SK-N-SH (cell line): ENCODE measurements at regions not wholly inside any gene's neighbourhood (a gene's known extent, or its start where the extent isn't known, plus 50 kb on each side); places are given as distances from the start of the nearest gene placed in this dataset.

ENCODE experiments used
- CTCF ChIA-PET: fragments of 300-600, 350-600 bp; formaldehyde crosslinking; extraction: SDS; loops from one replicate; lab custom pipeline; 2021; lab: Yijun Ruan, JAX
- POLR2A ChIA-PET: fragments of 350-600 bp; sonication (Branson Sonifier 250); formaldehyde crosslinking; extraction: SDS; loops from one replicate; lab custom pipeline; 2020; ENCODE audit warnings: antibody characterized with exemption, inconsistent platforms; lab: Yijun Ruan, JAX
- DNase-seq: peaks from one replicate; pipeline ENCODE4 v3.0.0; 2012
- H2AFZ ChIP-seq: fragments of 200-600 bp; sonication (generic); 2 replicates; pipeline ENCODE4 v1.8.1; 2016; ENCODE audit warnings: antibody characterized with exemption, mild to moderate bottlenecking, low read depth
- H3F3A ChIP-seq: fragments of 200-600 bp; sonication (generic); replicated peaks from 2 replicates; pipeline ENCODE3; 2016; ENCODE audit warnings: antibody characterized with exemption, mild to moderate bottlenecking; ENCODE audit not compliant: insufficient read depth
- H3K27ac ChIP-seq, 2 experiments: fragments of 200-500 bp in 1 of 2; fragments of 200-600 bp in 1 of 2; sonication (Bioruptor generic) in 1 of 2; sonication (generic), shearing (Covaris generic) in 1 of 2; 2 replicates each; pipeline versions ENCODE4 v1.5.1 to v1.6.1; 2014 to 2016; ENCODE audit warnings: low read depth in 2 of 2, inconsistent platforms in 1 of 2, low read length in 1 of 2, mild to moderate bottlenecking in 1 of 2, mixed read lengths in 1 of 2
- H3K27me3 ChIP-seq: fragments of 200-600 bp; sonication (generic), shearing (Covaris generic); 2 replicates; pipeline ENCODE4 v1.6.1; 2016; ENCODE audit warnings: mixed run types; ENCODE audit not compliant: insufficient read depth
- H3K36me3 ChIP-seq, 2 experiments: fragments of 200-500 bp in 1 of 2; fragments of 200-600 bp in 1 of 2; sonication (Bioruptor generic) in 1 of 2; sonication (generic) in 1 of 2; replicated peaks in 1 of 2; 2 replicates each; pipeline versions ENCODE3 to v1.5.1; 2014 to 2016; ENCODE audit warnings: low read length in 1 of 2, mild to moderate bottlenecking in 1 of 2; ENCODE audit not compliant: insufficient read depth in 2 of 2, control insufficient read depth in 1 of 2
- H3K4me1 ChIP-seq, 2 experiments: fragments of 200-500 bp in 1 of 2; fragments of 200-600 bp in 1 of 2; sonication (Bioruptor generic) in 1 of 2; sonication (generic), shearing (Covaris generic) in 1 of 2; 2 replicates each; pipeline versions ENCODE4 v1.5.1 to v1.6.1; 2014 to 2016; ENCODE audit warnings: low read depth in 1 of 2, low read length in 1 of 2, mixed run types in 1 of 2; ENCODE audit not compliant: insufficient read depth in 2 of 2, control insufficient read depth in 1 of 2
- H3K4me2 ChIP-seq: fragments of 200-600 bp; sonication (generic), shearing (Covaris generic); 2 replicates; pipeline ENCODE4 v1.6.1; 2017; ENCODE audit warnings: mixed run types
- H3K4me3 ChIP-seq, 2 experiments: fragments of 200-500 bp in 1 of 2; fragments of 200-600 bp in 1 of 2; sonication (Bioruptor generic) in 1 of 2; sonication (generic), shearing (Covaris generic) in 1 of 2; 2 replicates each; pipeline versions ENCODE4 v1.5.1 to v1.8.1; 2014 to 2016; ENCODE audit warnings: low read depth in 2 of 2, inconsistent platforms in 1 of 2, low read length in 1 of 2, mild to moderate bottlenecking in 1 of 2, mixed read lengths in 1 of 2, moderate library complexity in 1 of 2
- H3K79me2 ChIP-seq: fragments of 200-600 bp; sonication (generic); 2 replicates; pipeline ENCODE4 v1.8.1; 2017; ENCODE audit warnings: mild to moderate bottlenecking; ENCODE audit not compliant: insufficient read depth
- H3K9ac ChIP-seq: fragments of 200-600 bp; sonication (generic); 2 replicates; pipeline ENCODE4 v1.6.1; 2017; ENCODE audit warnings: mixed run types
- H3K9me2 ChIP-seq: fragments of 200-600 bp; sonication (generic); 2 replicates; pipeline ENCODE4 v1.6.1; 2017; ENCODE audit warnings: mixed run types
- H3K9me3 ChIP-seq: fragments of 200-600 bp; sonication (generic); 2 replicates; pipeline ENCODE4 v1.6.1; 2017; ENCODE audit warnings: mixed run types, mild to moderate bottlenecking, moderate library complexity
- H4K20me1 ChIP-seq: fragments of 200-600 bp; sonication (generic); 2 replicates; pipeline ENCODE4 v1.6.1; 2017; ENCODE audit warnings: mild to moderate bottlenecking, mixed run types; ENCODE audit not compliant: insufficient read depth
- CHD2 ChIP-seq: fragments of 150-350 bp; IDR thresholded peaks from 2 replicates; pipeline ENCODE4 v1.6.1; 2018; ENCODE audit warnings: low read length; ENCODE audit not compliant: partially characterized antibody
- EP300 ChIP-seq, 2 experiments: IDR thresholded peaks; 2 replicates each; pipeline versions ENCODE4 v1.4.0 to v1.6.1; 2012; ENCODE audit warnings: borderline replicate concordance in 1 of 2, low read depth in 1 of 2, low read length in 1 of 2
- FOXM1 ChIP-seq: IDR thresholded peaks from 2 replicates; pipeline ENCODE4 v1.4.0; 2012; ENCODE audit warnings: low read depth, mild to moderate bottlenecking
- MXI1 ChIP-seq: IDR thresholded peaks from 2 replicates; pipeline ENCODE4 v1.6.1; 2012; ENCODE audit warnings: mild to moderate bottlenecking, low read depth, low read length, improper control_type of control experiment
- NFIC ChIP-seq: IDR thresholded peaks from 2 replicates; pipeline ENCODE4 v1.4.0; 2012; ENCODE audit warnings: borderline replicate concordance
- RAD21 ChIP-seq: IDR thresholded peaks from 2 replicates; pipeline ENCODE4 v1.6.1; 2012; ENCODE audit warnings: mild to moderate bottlenecking, low read length
- SIN3A ChIP-seq: IDR thresholded peaks from 2 replicates; pipeline ENCODE4 v1.6.1; 2012; ENCODE audit warnings: low read depth, mild to moderate bottlenecking, low read length, moderate library complexity, borderline replicate concordance
- TAF1 ChIP-seq: IDR thresholded peaks from 2 replicates; pipeline ENCODE4 v1.6.1; 2012; ENCODE audit warnings: low read depth, mild to moderate bottlenecking, low read length, moderate library complexity, borderline replicate concordance
- TEAD4 ChIP-seq: IDR thresholded peaks from 2 replicates; pipeline ENCODE4 v1.4.0; 2012; ENCODE audit warnings: mild to moderate bottlenecking, borderline replicate concordance; ENCODE audit not compliant: insufficient read depth
- WGBS: methylation state at CpG from one replicate; pipeline ENCODE4 v1.1.6; 2017; ENCODE audit warnings: low lambda C conversion rate; 5-methylcytosine and 5-hydroxymethylcytosine counted together
- TF ChIP-seq, protein P1 (sequence below): fragments of 150-350 bp; IDR thresholded peaks from 2 replicates; pipeline ENCODE4 v1.6.1; 2016; ENCODE audit warnings: mild to moderate bottlenecking, low read depth, low read length
- TF ChIP-seq, protein P2 (sequence below): IDR thresholded peaks from 2 replicates; pipeline ENCODE4 v1.4.0; 2012; ENCODE audit warnings: low read depth
- TF ChIP-seq, protein P3 (sequence below): fragments of 200-600 bp; sonication (generic); IDR thresholded peaks from 2 replicates; pipeline ENCODE4 v1.6.1; 2017; ENCODE audit warnings: antibody characterized with exemption, mild to moderate bottlenecking, moderate library complexity
- TF ChIP-seq, protein P4 (sequence below): IDR thresholded peaks from 2 replicates; pipeline ENCODE4 v1.4.0; 2012; ENCODE audit warnings: low read depth, borderline replicate concordance
- TF ChIP-seq, protein P5 (sequence below): IDR thresholded peaks from 2 replicates; pipeline ENCODE4; 2012

DNA sequence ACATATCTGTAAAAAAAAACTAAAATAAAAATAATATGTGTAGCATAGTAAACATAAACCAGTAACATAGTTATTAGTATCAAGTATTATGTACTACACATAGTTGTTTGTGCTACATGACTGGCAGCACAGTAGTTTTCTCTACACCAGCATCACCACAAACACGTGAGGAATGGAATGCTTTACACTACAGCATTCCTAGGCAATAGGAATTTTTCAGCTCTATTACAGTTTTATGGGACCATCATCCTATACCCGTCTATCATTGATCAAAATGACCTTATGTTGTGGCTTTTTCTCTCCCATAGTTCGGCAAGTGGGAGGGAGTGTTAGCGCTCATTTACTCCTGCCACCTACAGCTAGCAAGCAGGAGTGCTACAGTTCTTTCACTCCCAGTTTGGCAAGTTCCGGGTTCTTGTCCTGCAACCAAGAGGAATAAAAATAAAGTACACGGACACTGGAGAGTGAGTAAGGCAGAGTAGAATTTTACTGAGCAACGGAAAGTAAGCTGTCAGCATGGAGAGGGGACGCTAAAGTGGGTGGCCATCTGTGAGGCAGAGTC is 196.8 kb upstream of the HSF2 start:
- no peaks in the 10 kb centered on the region for H3K36me3 ChIP-seq
- no peak overlapping the region for H3K4me3 ChIP-seq
- no peak overlapping the region for H3K4me2 ChIP-seq
- H2AFZ ChIP-seq: no peak overlapping the region
- H3K27ac ChIP-seq: no peak overlapping the region
- no peaks in the 10 kb centered on the region for H4K20me1 ChIP-seq
- no peak overlapping the region for H3K9ac ChIP-seq
- H3K79me2 ChIP-seq: no peaks in the 10 kb centered on the region
- no peaks in the 10 kb centered on the region for H3K27me3 ChIP-seq
- DNase-seq: no peak
- CTCF ChIA-PET: interaction anchor here (1.1 kb wide), 1 partner anchor 18 kb away, joined by 4 read pairs; no protein-coding TSS in a partner anchor
- H3K9me2 ChIP-seq: no peaks in the 10 kb centered on the region
- no peaks in the 10 kb centered on the region for H3K9me3 ChIP-seq
- POLR2A ChIA-PET: no interaction called here
- H3K4me1 ChIP-seq: no peaks in the 10 kb centered on the region; a peak in 1 of 4 replicates
- 44% methylated on average over 8 of the region's 8 CpGs for WGBS
- H3F3A ChIP-seq: peaks cover 1% of the 10 kb centered on the region
- TF ChIP-seq SIN3A (no peak), MXI1 (no peak), TAF1 (no peak), FOXM1 (no peak), RAD21 (no peak), EP300 (IDR thresholded peaks at IDR 0.05; ENCODE audit: borderline replicate concordance in 1 of 2, low read depth in 1 of 2, low read length in 1 of 2) (no peak)
- TF ChIP-seq, protein P1, sequence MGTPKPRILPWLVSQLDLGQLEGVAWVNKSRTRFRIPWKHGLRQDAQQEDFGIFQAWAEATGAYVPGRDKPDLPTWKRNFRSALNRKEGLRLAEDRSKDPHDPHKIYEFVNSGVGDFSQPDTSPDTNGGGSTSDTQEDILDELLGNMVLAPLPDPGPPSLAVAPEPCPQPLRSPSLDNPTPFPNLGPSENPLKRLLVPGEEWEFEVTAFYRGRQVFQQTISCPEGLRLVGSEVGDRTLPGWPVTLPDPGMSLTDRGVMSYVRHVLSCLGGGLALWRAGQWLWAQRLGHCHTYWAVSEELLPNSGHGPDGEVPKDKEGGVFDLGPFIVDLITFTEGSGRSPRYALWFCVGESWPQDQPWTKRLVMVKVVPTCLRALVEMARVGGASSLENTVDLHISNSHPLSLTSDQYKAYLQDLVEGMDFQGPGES: no peak
- TF ChIP-seq, protein P2, sequence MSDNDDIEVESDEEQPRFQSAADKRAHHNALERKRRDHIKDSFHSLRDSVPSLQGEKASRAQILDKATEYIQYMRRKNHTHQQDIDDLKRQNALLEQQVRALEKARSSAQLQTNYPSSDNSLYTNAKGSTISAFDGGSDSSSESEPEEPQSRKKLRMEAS: no peak
- TF ChIP-seq, protein P3, sequence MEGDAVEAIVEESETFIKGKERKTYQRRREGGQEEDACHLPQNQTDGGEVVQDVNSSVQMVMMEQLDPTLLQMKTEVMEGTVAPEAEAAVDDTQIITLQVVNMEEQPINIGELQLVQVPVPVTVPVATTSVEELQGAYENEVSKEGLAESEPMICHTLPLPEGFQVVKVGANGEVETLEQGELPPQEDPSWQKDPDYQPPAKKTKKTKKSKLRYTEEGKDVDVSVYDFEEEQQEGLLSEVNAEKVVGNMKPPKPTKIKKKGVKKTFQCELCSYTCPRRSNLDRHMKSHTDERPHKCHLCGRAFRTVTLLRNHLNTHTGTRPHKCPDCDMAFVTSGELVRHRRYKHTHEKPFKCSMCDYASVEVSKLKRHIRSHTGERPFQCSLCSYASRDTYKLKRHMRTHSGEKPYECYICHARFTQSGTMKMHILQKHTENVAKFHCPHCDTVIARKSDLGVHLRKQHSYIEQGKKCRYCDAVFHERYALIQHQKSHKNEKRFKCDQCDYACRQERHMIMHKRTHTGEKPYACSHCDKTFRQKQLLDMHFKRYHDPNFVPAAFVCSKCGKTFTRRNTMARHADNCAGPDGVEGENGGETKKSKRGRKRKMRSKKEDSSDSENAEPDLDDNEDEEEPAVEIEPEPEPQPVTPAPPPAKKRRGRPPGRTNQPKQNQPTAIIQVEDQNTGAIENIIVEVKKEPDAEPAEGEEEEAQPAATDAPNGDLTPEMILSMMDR: no peak
- TF ChIP-seq, protein P4, sequence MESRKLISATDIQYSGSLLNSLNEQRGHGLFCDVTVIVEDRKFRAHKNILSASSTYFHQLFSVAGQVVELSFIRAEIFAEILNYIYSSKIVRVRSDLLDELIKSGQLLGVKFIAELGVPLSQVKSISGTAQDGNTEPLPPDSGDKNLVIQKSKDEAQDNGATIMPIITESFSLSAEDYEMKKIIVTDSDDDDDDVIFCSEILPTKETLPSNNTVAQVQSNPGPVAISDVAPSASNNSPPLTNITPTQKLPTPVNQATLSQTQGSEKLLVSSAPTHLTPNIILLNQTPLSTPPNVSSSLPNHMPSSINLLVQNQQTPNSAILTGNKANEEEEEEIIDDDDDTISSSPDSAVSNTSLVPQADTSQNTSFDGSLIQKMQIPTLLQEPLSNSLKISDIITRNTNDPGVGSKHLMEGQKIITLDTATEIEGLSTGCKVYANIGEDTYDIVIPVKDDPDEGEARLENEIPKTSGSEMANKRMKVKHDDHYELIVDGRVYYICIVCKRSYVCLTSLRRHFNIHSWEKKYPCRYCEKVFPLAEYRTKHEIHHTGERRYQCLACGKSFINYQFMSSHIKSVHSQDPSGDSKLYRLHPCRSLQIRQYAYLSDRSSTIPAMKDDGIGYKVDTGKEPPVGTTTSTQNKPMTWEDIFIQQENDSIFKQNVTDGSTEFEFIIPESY: no peak

DNA sequence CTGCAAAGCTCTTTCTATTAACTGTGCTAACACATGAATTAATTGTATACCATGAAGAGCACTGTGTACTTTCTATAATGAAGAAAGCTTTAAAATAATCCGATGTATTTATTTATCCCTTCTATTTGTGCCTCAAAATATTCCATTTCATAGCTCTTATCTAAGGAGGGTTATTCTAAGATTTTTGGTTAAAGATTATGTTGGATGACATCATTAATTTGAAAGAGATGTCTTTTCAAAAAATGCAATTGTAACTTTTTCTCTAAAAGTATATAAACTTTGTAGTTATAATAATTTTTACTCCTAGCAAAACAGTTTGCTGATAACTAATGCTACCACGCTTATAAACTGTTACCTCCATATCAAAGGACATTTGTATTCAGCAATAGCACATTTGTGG is 192.4 kb upstream of the HSF2 start:
- H3K79me2 ChIP-seq: no peaks in the 10 kb centered on the region
- H3K27ac ChIP-seq: no peak overlapping the region; a peak in 1 of 4 replicates
- DNase-seq: no peak
- no peaks in the 10 kb centered on the region; the same call in 1 of the 2 replicates for H3K9me2 ChIP-seq
- H3K4me3 ChIP-seq: no peak overlapping the region
- H2AFZ ChIP-seq: no peak overlapping the region
- no peaks in the 10 kb centered on the region for H4K20me1 ChIP-seq
- no peaks in the 10 kb centered on the region for H3K27me3 ChIP-seq
- H3K4me2 ChIP-seq: no peak overlapping the region
- peaks cover 4% of the 10 kb centered on the region for H3F3A ChIP-seq
- POLR2A ChIA-PET: no interaction called here
- no peaks in the 10 kb centered on the region for H3K9me3 ChIP-seq
- WGBS: 29% methylated on average over 2 of the region's 2 CpGs
- H3K9ac ChIP-seq: no peak overlapping the region
- H3K36me3 ChIP-seq: no peaks in the 10 kb centered on the region
- CTCF ChIA-PET: no interaction called here
- no peaks in the 10 kb centered on the region; a peak in 1 of 4 replicates for H3K4me1 ChIP-seq
- TF ChIP-seq CHD2: no peak
- TF ChIP-seq, protein P3: no peak
- no peak for TF ChIP-seq TEAD4
- TF ChIP-seq, protein P5, sequence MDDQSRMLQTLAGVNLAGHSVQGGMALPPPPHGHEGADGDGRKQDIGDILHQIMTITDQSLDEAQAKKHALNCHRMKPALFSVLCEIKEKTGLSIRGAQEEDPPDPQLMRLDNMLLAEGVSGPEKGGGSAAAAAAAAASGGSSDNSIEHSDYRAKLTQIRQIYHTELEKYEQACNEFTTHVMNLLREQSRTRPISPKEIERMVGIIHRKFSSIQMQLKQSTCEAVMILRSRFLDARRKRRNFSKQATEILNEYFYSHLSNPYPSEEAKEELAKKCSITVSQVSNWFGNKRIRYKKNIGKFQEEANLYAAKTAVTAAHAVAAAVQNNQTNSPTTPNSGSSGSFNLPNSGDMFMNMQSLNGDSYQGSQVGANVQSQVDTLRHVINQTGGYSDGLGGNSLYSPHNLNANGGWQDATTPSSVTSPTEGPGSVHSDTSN: no peak
- no peak for TF ChIP-seq NFIC
